HG03469 (cell line): ENCODE measurements at regions not wholly inside any gene's neighbourhood (a gene's known extent, or its start where the extent isn't known, plus 50 kb on each side); places are given as distances from the start of the nearest gene placed in this dataset.
A peak's percentile ranks its signal among the peaks of the same experiment; 100 is the strongest.
"Not testable (repeated sequence)": the region's sequence is repeated elsewhere in the genome, so short reads cannot be mapped to it uniquely, and the experiment has no call there.

Experiments used
- ATAC-seq: cut with Tn5 transposase; IDR thresholded peaks from one replicate; pipeline ENCODE4 v1.9.1; 2021; ENCODE audit warnings: mild to moderate bottlenecking, moderate library complexity, moderate number of reproducible peaks; ENCODE audit not compliant: unreplicated experiment

DNA sequence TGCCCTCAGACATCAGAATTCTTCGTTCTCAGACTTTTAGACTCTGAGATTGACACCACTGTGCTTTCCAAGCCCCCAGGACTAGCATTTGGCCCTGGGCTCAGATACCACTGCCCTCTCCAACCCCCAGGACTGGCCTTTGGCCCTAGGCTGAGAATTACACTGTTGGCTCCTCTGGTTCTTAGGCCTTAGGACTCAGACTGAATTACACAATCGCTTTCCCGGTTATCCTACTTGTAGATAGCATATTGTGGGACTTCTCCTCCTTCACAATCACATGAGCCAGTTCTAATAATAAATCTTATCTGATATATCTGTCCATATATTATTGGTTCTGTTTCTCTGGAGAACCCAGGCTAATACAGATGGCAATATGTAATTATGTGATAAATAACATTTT is 1725.5 kb downstream of the GRIK2 start:
- ATAC-seq: no peak

- no peak for ATAC-seq
These were observed 1721.1 kb downstream of the GRIK2 start for GRCh38 chr6:103114582-103114981.

- no peak for ATAC-seq
These were observed 1719.9 kb downstream of the GRIK2 start for GRCh38 chr6:103113416-103113815.

DNA sequence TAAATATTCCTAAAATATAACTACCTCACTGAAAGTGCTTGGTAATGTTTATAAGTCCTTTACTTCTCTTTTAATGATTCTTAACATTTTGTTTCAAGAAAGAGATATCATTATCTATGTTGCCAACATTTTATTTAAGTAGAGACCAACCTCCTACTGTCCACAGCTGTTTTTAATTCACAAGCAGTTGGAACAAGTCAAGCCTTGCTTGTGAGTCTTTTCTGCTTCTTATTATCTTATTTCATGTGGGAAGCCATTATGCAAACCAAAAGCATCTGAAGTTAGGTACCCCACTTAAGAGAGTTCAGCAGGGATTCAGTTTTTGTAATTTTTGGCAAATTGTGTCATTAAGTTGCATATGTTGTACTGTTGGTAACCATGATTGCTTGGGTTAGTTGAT is 1714.5 kb downstream of the GRIK2 start:
- ATAC-seq: no peak

DNA sequence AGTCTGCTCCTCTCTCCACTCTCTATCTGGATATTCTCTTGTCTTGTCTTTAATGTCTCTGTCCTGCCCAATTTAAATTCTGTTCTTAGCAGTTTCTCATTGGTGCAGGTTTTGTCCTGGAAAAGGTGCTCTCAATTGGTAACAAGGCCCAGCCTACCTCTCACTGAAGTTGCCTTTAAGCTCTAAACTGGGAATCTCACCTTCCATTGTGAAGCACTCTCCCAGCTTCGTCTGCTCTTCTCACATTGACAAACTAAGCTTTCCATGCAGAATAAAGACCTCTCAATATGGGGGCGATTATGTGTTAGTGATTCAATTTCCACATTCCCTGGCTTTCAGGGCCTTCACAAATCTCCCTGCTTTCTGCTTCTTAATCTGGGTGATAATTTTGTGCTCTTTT is 1712.2 kb downstream of the GRIK2 start:
- ATAC-seq: no peak

GRCh38 chr6:103101267-103101666 is 1707.8 kb downstream of the GRIK2 start:
- no peak for ATAC-seq

DNA sequence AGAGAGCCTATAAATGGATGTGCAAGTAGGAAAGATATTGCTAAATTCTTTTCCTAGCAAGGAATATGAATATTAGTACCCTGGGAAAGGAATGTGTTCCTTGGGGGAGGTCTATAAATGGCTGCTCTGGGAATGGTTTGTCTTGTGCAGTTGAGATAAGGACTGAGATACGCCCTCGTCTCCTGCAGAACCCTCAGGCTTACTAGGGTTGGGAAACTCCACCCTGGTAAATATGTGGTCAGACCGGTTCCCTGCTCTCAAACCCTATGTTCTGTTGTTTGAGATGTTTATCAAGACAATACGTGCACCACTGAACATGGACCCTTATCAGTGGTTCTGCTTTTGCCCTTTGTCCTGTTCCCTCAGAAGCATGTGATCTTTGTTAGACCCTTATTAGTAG is 1698.9 kb downstream of the GRIK2 start:
- not testable (repeated sequence) for ATAC-seq

GRCh38 chr6:103085801-103086200 is 1692.3 kb downstream of the GRIK2 start:
- ATAC-seq: no peak

- ATAC-seq: no peak
These were observed 1688.5 kb downstream of the GRIK2 start for GRCh38 chr6:103081876-103082630.

GRCh38 chr6:103081126-103081525 is 1687.6 kb downstream of the GRIK2 start:
- no peak for ATAC-seq

DNA sequence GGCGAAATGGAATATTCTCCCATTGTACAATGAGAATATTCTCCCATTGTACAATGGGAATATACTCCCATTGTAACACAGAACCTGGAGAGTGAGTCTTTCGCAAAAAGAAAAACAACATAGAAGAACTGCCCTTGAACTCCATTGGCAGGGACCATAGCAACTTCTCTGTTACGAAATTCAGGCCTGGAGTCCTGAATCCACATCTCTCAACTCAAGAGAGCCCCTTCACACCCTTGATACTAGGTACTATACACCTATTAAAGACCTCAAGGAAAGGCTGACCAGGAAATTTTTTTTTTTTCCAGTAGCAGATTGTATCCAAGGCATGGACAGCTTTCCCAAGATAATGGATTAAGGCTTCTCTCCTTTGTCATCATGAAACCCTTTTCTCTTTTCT is 1687.0 kb downstream of the GRIK2 start:
- no peak for ATAC-seq

DNA sequence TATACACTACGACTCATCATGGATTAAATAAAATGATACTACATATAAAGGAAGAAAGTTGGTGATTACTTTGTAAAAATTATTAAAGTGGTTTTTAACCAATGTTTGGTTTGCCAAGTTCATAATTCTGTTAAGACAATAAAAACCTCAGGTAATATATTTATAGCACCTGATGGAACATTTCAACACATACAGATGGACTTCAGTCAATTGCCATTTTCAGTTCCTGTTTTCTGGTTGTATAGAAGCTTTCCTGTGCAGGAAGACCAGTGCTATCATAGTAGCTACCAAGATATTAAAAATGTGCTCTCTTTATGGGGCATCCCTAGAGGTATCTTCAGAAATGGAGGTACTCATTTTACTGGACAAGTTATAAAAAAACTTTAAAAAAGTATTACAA is 1686.4 kb downstream of the GRIK2 start:
- ATAC-seq: peak; percentile 78

- ATAC-seq: no peak
These were observed 1668.6 kb downstream of the GRIK2 start for GRCh38 chr6:103062136-103062535.

DNA sequence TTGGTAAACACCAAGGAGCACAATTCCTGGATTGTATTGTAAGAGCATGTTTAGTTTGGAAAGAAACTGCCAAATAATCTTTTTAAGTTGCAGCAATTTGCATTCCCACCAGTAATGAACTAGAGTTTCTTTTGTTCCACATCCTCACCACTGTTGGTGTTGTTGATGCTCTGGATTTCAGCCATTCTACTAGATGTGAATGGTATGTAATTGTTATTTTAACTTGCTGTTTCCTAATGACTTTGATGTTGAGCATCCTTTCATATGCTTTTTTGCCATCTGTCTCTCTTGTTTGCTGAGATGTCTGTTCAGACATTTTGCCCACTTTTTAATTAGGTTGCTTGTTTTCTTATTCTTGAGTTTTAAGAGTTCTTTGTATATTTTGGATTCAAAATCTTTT is 1654.1 kb downstream of the GRIK2 start:
- ATAC-seq: no peak

- ATAC-seq: no peak
These were observed 1648.8 kb downstream of the GRIK2 start for GRCh38 chr6:103042336-103042735.

GRCh38 chr6:103036846-103037245 is 1643.3 kb downstream of the GRIK2 start:
- no peak for ATAC-seq

GRCh38 chr6:103027271-103027931 is 1633.9 kb downstream of the GRIK2 start:
- no peak for ATAC-seq

DNA sequence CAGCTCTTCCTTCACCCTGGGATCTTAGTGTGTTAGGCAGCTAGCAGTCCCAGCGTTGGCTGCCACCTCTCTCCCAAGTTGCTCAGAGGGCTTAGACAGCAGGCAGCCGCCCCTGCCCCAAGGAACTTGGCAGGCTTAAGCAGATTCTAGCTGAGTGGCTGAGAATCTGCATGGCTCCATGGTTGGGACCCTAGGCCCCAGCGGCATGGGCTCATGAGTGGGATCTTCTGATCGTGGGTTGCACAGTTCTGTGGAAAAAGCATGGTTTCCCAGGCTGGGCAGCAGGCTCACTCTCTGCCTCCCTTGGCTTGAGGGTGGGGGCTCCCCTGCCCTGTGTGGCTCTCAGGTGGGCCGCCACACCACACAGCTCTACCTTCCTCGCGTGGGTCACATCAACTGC is 1624.9 kb downstream of the GRIK2 start:
- ATAC-seq: no peak

GRCh38 chr6:103017878-103018277 is 1624.4 kb downstream of the GRIK2 start:
- ATAC-seq: no peak

DNA sequence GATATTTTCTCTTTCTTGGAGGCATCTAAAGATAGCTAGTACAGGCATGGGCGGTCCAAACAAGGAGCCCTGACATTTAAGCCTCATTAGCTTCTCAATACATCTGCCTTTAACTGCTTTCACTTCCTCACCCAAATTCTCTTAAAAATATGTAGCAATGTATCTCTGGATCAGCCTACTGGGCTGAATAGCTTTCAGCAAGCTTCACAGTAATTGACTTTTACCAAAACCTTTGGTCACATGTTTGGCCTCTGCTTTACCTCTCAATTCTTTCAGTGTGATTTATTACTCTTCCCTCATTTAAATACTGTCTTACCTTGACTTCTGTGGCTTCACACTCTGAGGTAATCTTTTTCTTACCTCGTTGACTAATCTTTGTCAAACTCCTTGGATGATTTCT is 1618.1 kb downstream of the GRIK2 start:
- ATAC-seq: no peak

DNA sequence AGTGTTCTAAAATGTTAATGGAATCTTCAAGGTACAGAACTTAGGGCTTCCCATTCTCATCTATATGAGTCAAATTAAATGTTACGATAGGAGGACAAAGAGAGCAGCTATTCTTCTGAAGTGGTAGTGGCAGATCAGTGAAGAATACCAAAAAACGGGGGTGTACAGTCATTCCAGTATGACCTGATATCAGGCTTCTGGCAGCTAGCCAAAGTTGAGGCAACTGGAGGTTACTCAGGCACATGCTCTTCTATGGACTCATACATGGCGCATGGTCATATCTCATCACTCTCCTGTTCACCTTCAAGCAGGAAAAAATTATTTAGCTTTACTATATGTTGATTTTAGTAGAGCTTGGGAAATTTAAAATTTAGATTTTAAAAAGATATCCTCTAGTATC is 1608.8 kb downstream of the GRIK2 start:
- no peak for ATAC-seq

- no peak for ATAC-seq
These were observed 1608.2 kb downstream of the GRIK2 start for GRCh38 chr6:103001724-103002123.

DNA sequence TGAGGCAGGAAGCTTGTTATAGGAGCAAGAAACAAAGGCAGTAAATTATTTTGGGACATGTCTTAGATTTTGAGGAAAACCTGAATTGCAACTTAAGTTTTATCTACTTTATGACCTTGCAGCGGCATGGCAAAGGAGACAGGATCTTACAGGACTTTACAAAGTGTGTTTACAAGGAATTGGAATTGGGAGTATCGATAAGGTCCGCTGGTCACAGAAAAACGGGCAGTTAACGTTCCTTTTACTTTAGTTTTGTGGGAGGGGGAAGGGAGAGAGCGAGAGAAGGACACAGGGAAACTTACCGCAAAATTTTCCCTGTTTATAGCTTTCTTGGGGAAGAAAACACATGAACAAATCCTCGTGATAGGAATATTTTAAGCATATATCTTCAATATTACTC is 1607.2 kb downstream of the GRIK2 start:
- ATAC-seq: no peak
